ENCODE measurements at regions not wholly inside any gene's neighbourhood (a gene's known extent, or its start where the extent isn't known, plus 50 kb on each side); places are given as distances from the start of the nearest gene placed in this dataset.
"Not testable (repeated sequence)": the region's sequence is repeated elsewhere in the genome, so short reads cannot be mapped to it uniquely, and the experiment has no call there.

DNA sequence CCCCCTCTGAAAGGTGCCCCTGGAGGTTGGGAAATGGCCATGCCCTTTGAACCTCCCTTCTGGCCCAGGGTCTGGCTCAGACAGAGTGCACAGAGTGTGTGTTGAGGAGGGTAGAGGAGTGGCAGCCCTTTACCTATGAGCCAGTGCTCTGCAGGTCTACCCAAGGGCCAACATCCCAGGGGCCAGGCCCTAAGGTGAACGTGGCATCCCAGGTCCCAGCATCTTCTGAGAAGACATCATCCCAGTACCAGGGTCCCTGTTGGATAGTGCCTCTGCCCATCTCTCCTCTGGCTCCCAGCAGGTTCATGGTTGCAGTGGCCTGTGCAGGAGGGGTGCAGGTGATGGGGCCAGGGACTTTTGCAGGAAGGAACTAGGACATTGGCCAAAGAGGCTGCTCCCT is 578.5 kb downstream of the KCNJ18 start:
- not testable (repeated sequence) for H3K4me3 Mint-ChIP-seq

GRCh38 chr17:22272363-22273146 is 580.2 kb downstream of the KCNJ18 start:
- no peaks in the 10 kb centered on the region for H3K4me1 Mint-ChIP-seq
- Histone ChIP-seq H3K4me1 (ENCODE audit: insufficient read depth) (no peaks in the 10 kb centered on the region), H3K9me2 (ENCODE audit: insufficient read depth) (no peaks in the 10 kb centered on the region), H3K27ac (ENCODE audit: low read depth) (no peak overlapping the region), H3K27me3 (ENCODE audit: insufficient read depth) (no peaks in the 10 kb centered on the region), H3K4me3 (no peak overlapping the region), H3F3A (replicated peaks; ENCODE audit: low read depth) (no peaks in the 10 kb centered on the region), H3K36me3 (ENCODE audit: insufficient read depth) (no peaks in the 10 kb centered on the region), H2AFZ (no peak overlapping the region), H4K20me1 (replicated peaks; ENCODE audit: insufficient read depth) (no peaks in the 10 kb centered on the region), H3K4me2 (no peak overlapping the region), H3K79me2 (replicated peaks; ENCODE audit: insufficient read depth) (no peaks in the 10 kb centered on the region)
- peaks cover 37% of the 10 kb centered on the region for H3K36me3 Mint-ChIP-seq (ENCODE audit: low read depth)
- DNase-seq (ENCODE audit: low spot score) (no peak), ATAC-seq (no peak)
- H3K27ac Mint-ChIP-seq, result no peak overlapping the region
- H3K9me3 Mint-ChIP-seq, result peaks cover 96% of the 10 kb centered on the region
- H3K4me3 Mint-ChIP-seq, result no peak overlapping the region
- peaks cover 13% of the 10 kb centered on the region for H3K27me3 Mint-ChIP-seq (ENCODE audit: insufficient read depth, low read depth, poor library complexity)
- no peak for TF ChIP-seq ETS1 (IDR thresholded peaks at IDR 0.05)
- no peak for TF ChIP-seq CREB1 (CRISPR knock-in tag; IDR thresholded peaks at IDR 0.05; ENCODE audit: low read depth)
- TF ChIP-seq EZH2 (IDR thresholded peaks at IDR 0.05; ENCODE audit: low read depth, unreplicated experiment), result no peak
- no peak for TF ChIP-seq ZNF331 (CRISPR knock-in tag; IDR thresholded peaks at IDR 0.05; ENCODE audit: low read depth)
- TF ChIP-seq EZH2phosphoT487 (IDR thresholded peaks at IDR 0.05; ENCODE audit: unreplicated experiment), result no peak
- TF ChIP-seq JUNB (IDR thresholded peaks at IDR 0.05; ENCODE audit: unreplicated experiment), result no peak
- no peak for TF ChIP-seq NANOG (IDR thresholded peaks at IDR 0.05; ENCODE audit: borderline replicate concordance)
- no peak for TF ChIP-seq REST (IDR thresholded peaks at IDR 0.05; ENCODE audit: unreplicated experiment)
- TF ChIP-seq, protein P1, sequence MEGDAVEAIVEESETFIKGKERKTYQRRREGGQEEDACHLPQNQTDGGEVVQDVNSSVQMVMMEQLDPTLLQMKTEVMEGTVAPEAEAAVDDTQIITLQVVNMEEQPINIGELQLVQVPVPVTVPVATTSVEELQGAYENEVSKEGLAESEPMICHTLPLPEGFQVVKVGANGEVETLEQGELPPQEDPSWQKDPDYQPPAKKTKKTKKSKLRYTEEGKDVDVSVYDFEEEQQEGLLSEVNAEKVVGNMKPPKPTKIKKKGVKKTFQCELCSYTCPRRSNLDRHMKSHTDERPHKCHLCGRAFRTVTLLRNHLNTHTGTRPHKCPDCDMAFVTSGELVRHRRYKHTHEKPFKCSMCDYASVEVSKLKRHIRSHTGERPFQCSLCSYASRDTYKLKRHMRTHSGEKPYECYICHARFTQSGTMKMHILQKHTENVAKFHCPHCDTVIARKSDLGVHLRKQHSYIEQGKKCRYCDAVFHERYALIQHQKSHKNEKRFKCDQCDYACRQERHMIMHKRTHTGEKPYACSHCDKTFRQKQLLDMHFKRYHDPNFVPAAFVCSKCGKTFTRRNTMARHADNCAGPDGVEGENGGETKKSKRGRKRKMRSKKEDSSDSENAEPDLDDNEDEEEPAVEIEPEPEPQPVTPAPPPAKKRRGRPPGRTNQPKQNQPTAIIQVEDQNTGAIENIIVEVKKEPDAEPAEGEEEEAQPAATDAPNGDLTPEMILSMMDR (conservative IDR thresholded peaks at IDR 0.05; ENCODE audit: low read depth in 2 of 2), result no peak
- no peak for TF ChIP-seq STAT1 (IDR thresholded peaks at IDR 0.05; ENCODE audit: unreplicated experiment)

More for the DNA sequence above, 578.5 kb downstream of the KCNJ18 start:
- not testable (repeated sequence) for H3K9me2 ChIP-seq (ENCODE audit: insufficient read depth); H3F3A ChIP-seq (replicated peaks; ENCODE audit: low read depth); H3K27me3 ChIP-seq (ENCODE audit: insufficient read depth); H3K27ac Mint-ChIP-seq; DNase-seq (ENCODE audit: low spot score); ATAC-seq; H3K27ac ChIP-seq (ENCODE audit: low read depth); H4K20me1 ChIP-seq (replicated peaks; ENCODE audit: insufficient read depth); H3K4me1 ChIP-seq (ENCODE audit: insufficient read depth); H3K36me3 ChIP-seq (ENCODE audit: insufficient read depth); H3K4me2 ChIP-seq; H3K4me1 Mint-ChIP-seq; H3K4me3 ChIP-seq; H3K79me2 ChIP-seq (replicated peaks; ENCODE audit: insufficient read depth); H2AFZ ChIP-seq
- Mint-ChIP-seq H3K27me3 (ENCODE audit: insufficient read depth, low read depth, poor library complexity) (peaks cover 13% of the 10 kb centered on the region), H3K9me3 (peaks cover 96% of the 10 kb centered on the region), H3K36me3 (ENCODE audit: low read depth) (peaks cover 32% of the 10 kb centered on the region)
